NCI-H2107 treated with DMSO at 0.1 percent for 48 hours (cell line): ENCODE measurements at regions not wholly inside any gene's neighbourhood (a gene's known extent, or its start where the extent isn't known, plus 50 kb on each side); places are given as distances from the start of the nearest gene placed in this dataset.
"Not testable (repeated sequence)": the region's sequence is repeated elsewhere in the genome, so short reads cannot be mapped to it uniquely, and the experiment has no call there.

Experiments used
- DNase-seq: peaks from one replicate; lab custom pipeline; 2025; ENCODE audit not compliant: unreplicated experiment; lab: John Stamatoyannopoulos, UW

DNA sequence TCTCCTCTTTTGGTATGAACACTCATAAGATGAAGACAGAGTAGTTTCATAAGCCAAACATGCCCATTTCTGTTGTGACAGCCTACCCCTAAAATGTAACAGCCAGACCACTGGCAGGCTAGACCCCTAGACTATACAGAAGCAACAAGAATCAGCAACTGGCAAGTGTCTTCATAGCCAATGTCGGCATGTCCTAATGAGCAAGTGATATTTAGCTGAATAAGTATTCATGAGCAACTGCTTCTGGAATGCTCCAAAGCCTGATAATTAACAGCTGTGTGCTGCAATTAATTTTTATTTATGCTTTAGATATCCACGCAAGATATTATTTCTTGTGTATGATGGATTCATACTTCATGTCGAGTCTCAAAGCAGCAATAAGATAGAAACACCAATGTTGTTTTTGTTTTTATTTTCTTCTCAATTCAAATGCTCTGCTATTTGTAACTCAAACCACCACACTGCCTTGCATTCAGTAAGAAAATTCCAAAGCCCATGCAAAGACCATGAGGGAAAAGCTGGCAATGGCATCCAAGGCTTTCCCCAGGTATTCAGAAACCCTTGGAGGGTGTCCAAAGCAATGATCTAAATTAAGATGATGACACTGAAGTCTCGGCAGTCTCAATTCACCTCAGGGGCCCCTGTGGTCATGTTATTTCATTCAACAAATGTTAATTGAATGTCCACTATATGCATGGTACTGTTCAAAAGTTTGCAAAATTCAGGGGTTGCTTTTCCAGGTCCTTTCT is 167.7 kb upstream of the NECTIN3 start:
- DNase-seq: no peak

DNA sequence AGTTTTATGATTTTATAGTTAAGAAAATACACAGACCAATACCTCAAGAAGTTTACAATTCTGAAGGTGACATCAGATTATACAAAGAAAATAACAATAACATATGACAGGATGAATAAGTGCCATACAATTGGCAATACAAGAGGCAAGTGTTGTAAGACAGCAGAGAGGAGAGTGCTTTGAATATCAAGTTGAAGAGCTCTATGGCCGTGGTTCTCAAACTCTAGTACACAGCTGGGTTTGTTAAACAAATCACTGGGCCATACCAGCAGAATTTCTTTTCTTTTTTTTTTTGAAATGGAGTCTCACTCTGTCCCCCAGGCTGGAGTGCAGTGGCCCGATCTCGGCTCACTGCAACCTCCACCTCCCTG is 167.1 kb upstream of the NECTIN3 start:
- DNase-seq: no peak

GRCh38 chr3:110905121-110905520 is 166.5 kb upstream of the NECTIN3 start:
- no peak for DNase-seq

- no peak for DNase-seq
Observed at GRCh38 chr3:110909839-110910238, 161.8 kb upstream of the NECTIN3 start.

GRCh38 chr3:110910346-110910955 is 161.2 kb upstream of the NECTIN3 start:
- DNase-seq: no peak

- DNase-seq: no peak
Observed at GRCh38 chr3:110918963-110919362, 152.7 kb upstream of the NECTIN3 start.

- no peak for DNase-seq
Observed at GRCh38 chr3:110925798-110926197, 145.8 kb upstream of the NECTIN3 start.

- DNase-seq: no peak
Observed at GRCh38 chr3:110928016-110928662, 143.5 kb upstream of the NECTIN3 start.

DNA sequence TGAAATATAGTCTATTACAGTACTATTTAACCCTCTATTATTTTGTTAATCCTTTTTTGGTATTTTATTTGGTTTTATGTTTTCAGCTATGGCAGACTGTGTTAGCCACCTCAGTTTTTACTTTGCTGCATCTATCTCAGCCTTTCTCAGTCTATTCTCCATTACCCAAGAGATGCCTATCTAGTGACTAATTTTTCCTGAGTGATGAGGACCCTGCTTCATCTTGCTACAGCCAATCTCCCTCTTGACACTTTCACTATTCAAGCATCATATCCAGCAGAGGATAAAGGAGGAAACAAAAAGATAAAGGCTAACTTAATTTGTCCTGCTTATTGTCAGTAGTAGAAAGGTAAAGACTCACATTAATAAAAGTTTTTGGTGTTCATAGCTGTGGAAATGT is 141.8 kb upstream of the NECTIN3 start:
- no peak for DNase-seq

DNA sequence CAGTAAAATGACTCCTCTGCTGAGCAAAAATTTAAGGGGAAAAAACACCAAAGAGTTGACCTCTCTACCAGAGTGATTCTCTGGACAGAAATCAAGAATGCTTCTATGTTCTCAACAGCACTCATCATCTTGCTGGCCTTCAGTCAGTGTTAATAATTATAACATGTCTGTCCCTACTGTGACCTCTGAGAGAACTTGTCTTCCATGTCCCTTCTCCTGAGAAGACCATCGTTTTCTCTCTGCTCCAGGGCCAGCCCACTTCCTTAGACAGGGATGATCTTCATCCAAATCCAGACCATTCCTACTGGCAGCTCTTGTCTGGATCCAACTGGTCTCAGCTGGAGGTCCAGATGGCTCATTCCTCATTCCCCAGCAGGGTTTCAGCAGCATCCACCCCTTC is 139.0 kb upstream of the NECTIN3 start:
- no peak for DNase-seq

DNA sequence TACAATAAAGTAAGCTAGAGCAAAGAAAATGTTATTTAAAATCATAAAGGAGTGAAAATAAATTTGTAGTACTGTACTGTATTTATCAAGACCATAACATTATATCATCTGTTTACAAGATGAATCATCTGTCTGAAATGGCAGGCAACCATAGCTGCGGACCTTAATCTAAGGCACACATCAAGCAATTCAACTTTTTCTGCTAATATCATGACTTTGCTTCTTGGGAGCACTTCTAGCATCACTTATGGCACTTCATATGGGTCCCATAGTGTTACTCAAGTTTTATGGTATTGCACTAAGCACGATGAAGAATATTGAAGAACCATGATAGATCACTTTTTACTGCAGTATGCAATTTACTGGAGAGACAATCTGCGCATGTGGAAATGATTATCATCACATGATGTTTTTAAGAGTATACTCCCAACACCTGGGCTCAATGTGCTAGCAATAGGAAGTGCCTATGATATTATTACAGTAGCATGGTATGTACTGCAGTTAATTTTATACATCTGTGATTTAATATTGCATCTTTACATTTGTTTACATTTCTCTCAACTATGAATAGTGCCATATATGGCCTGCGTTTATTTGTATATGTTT is 137.7 kb upstream of the NECTIN3 start:
- no peak for DNase-seq

DNA sequence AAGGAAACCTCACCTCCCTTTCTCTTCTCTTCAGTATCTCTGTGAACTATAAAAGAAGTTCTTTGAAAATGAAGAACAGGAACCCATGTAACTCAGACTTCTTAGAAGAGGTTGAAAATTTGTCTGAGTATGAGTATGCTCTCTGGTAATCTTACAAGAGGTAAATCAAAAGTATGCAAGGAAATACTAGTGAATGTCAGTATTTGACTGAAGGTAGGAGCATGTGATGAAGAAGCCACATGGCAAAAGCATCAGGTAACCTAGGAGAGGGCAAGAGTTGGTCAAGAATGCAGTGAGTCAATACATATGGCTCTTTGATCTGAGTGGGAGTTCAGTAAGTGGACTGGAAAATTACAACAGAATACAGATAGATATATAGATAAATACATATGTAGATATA is 133.0 kb upstream of the NECTIN3 start:
- no peak for DNase-seq

DNA sequence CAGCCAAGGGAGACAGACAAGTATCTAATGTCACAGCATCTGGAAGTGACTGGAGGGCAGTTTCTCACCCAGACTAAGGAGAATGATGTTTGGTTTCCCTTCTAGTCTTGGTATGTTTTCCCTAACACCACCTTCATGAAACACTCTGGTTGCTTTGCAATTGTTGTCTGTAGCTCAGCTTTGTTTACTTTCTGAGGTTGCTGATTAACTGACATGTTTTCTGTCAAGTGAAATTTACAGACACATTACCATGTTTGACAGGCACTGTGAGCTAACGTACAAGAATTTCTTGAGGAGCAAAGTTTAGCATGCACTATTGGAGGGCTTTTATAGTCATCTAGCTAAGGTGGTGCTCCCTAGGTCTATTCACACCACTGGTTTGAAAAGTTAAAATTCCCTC is 131.6 kb upstream of the NECTIN3 start:
- no peak for DNase-seq

DNA sequence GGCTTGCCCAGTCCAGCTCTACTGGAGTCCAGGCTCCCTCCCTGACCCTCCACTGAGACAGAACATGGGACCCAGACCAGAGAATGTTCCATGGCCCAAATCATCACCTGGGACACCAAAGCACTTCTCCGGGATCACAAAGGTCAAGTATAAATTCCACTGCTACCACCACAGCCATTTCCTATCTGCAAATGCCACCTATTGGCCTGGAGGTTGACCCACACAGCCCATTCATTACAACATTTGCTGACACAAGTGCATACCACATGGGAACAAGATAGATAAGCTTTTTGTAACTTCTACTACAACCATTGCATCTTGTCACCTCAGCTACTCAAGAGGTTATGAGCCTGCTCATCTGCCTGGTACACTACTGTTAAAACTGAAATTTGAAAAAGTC is 126.8 kb upstream of the NECTIN3 start:
- no peak for DNase-seq

GRCh38 chr3:110946810-110947209 is 124.8 kb upstream of the NECTIN3 start:
- DNase-seq: no peak

- DNase-seq: not testable (repeated sequence)
Observed at GRCh38 chr3:110949194-110949593, 122.4 kb upstream of the NECTIN3 start.

GRCh38 chr3:110955301-110955880 is 116.2 kb upstream of the NECTIN3 start:
- no peak for DNase-seq

DNA sequence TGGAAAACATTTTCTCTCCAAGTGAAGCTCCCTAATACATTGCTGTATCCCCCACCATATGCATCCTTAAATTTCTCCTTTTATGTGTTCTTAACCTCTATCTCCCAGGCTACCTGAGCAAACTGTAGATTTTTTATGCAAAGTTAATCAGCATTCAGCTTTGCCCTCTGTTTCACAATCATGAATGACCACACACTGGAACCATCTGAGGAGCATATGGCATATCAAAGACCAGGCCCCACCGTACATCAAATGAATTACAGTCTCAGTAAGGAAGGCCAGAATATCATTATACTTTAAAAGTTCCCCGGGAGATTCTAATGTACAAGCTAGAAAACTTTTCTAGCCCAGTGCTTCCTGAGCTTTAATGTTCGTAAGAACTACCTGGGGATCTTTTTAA is 115.5 kb upstream of the NECTIN3 start:
- DNase-seq: no peak

- DNase-seq: no peak
Observed at GRCh38 chr3:110957247-110958025, 114.2 kb upstream of the NECTIN3 start.

GRCh38 chr3:110958313-110959147 is 113.1 kb upstream of the NECTIN3 start:
- no peak for DNase-seq
